ENCODE measurements at regions not wholly inside any gene's neighbourhood (a gene's known extent, or its start where the extent isn't known, plus 50 kb on each side); places are given as distances from the start of the nearest gene placed in this dataset.
"Not testable (repeated sequence)": the region's sequence is repeated elsewhere in the genome, so short reads cannot be mapped to it uniquely, and the experiment has no call there.

DNA sequence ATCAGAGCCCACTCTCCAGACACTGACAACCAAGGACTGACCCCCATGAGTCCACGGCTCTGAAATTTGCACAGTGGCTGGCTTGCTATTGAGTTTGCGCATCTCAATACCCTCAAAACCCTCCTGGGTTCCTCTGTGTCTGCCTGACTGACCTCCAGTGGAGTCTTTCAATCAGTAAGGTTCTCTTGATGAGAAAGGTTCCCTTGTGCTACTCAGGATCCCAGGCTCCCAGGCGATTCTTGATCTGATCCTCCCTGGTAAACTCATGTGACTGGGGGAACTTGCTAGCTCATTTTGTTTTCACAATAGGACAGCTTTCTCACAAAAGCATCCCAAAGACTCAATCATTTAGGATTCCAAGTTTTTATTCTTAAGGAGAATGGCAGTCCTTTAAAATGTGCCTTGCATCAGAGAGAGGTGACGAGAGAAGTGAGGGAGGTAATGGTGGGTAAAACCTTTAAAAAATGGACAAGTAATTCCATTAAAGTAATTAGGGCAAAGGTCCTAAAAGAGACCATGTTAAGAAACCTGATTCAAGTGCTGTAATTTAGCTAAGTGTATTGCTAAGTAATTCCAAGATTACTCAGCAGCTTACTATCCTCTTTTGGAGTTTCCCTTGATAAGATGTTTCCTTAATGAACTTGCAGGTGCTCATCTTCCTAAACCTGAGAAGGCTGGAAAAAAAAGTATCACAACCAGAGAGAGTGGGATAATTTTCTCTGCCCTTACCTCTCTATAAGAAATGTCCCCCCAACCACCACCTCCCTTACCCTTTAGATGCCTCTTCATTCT is 304.7 kb upstream of the SGK1 start:
- Mint-ChIP-seq H3K27ac (no peak overlapping the region), H3K27me3 (ENCODE audit: low read depth, poor library complexity) (peaks cover 6% of the 10 kb centered on the region), H3K9me3 (no peaks in the 10 kb centered on the region), H3K4me1 (no peaks in the 10 kb centered on the region), H3K36me3 (ENCODE audit: low read depth) (no peaks in the 10 kb centered on the region), H3K4me3 (no peak overlapping the region)
- TF ChIP-seq, protein P1, sequence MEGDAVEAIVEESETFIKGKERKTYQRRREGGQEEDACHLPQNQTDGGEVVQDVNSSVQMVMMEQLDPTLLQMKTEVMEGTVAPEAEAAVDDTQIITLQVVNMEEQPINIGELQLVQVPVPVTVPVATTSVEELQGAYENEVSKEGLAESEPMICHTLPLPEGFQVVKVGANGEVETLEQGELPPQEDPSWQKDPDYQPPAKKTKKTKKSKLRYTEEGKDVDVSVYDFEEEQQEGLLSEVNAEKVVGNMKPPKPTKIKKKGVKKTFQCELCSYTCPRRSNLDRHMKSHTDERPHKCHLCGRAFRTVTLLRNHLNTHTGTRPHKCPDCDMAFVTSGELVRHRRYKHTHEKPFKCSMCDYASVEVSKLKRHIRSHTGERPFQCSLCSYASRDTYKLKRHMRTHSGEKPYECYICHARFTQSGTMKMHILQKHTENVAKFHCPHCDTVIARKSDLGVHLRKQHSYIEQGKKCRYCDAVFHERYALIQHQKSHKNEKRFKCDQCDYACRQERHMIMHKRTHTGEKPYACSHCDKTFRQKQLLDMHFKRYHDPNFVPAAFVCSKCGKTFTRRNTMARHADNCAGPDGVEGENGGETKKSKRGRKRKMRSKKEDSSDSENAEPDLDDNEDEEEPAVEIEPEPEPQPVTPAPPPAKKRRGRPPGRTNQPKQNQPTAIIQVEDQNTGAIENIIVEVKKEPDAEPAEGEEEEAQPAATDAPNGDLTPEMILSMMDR (IDR thresholded peaks at IDR 0.05) = no peak
- DNase-seq = no peak

DNA sequence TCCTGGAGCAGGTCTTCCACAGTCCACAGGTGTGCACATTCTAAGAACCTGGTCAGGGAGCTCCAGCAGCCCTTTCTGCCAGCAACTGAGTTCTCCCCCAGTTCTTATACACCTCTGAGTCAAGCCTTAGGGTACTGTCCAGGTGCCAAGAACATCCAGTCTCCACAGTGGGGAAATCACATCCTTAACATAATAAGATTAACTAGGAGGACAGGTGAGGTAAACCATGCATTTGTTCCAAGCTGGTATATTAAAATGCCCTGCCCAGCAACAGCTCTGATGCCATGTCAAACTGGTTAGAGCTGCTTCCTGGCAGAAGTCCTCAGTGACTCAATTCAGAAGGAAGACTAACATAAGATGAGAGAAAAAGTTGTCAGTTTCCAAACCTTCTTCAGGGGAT is 303.9 kb upstream of the SGK1 start:
- no peak overlapping the region for H3K4me3 Mint-ChIP-seq
- H3K4me1 Mint-ChIP-seq = no peaks in the 10 kb centered on the region
- H3K9me3 Mint-ChIP-seq = no peaks in the 10 kb centered on the region
- TF ChIP-seq, protein P1 (IDR thresholded peaks at IDR 0.05) = no peak
- peaks cover 8% of the 10 kb centered on the region for H3K27me3 Mint-ChIP-seq (ENCODE audit: low read depth, poor library complexity)
- DNase-seq = no peak
- no peak overlapping the region for H3K27ac Mint-ChIP-seq
- H3K36me3 Mint-ChIP-seq (ENCODE audit: low read depth) = no peaks in the 10 kb centered on the region

DNA sequence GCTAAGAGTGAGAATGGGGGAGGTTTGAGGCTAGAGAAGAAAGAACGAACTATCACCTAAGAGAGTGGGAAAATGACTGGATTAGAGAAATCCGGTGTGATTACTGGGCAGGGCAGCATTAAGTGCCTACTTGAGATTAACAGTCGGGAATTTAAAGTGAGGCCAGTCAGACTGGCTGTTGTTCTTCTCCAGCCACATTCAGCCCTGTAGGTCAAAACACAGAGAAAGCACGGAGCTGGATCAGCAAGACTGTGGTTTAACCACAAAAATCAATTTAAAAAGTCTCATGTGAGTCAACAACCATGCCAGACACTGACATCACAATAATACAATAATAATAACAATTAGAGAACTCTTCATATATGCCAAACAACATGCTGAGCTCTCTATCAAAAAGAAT is 301.9 kb upstream of the SGK1 start:
- H3K36me3 Mint-ChIP-seq (ENCODE audit: low read depth) = no peaks in the 10 kb centered on the region
- TF ChIP-seq, protein P1 (IDR thresholded peaks at IDR 0.05) = no peak
- no peaks in the 10 kb centered on the region for H3K4me1 Mint-ChIP-seq
- no peak for DNase-seq
- peaks cover 8% of the 10 kb centered on the region for H3K27me3 Mint-ChIP-seq (ENCODE audit: low read depth, poor library complexity)
- no peak overlapping the region for H3K27ac Mint-ChIP-seq
- peaks cover 3% of the 10 kb centered on the region for H3K9me3 Mint-ChIP-seq
- H3K4me3 Mint-ChIP-seq = no peak overlapping the region

DNA sequence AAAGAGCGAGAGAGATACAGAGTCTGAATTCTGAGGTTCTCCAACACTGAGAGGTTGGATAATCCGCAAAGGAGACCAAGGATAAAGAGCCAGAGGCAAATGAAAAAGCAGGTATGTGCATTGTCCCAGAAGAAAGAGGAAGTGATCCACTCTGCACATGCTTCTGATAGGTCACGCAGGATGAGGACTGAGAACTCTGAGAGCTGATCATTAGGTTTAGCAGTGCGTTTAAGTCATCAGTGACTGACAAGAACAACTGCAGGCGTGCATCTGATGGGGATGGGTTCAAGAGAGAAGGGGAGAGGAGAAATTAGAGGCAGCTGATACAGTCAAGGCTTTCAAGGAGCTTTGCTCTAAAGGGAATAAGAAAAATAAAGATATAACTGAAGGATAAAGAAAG is 301.2 kb upstream of the SGK1 start:
- Mint-ChIP-seq H3K9me3 (peaks cover 3% of the 10 kb centered on the region), H3K36me3 (ENCODE audit: low read depth) (no peaks in the 10 kb centered on the region), H3K27ac (no peak overlapping the region), H3K4me1 (no peaks in the 10 kb centered on the region), H3K27me3 (ENCODE audit: low read depth, poor library complexity) (peaks cover 8% of the 10 kb centered on the region), H3K4me3 (no peak overlapping the region)
- TF ChIP-seq, protein P1 (IDR thresholded peaks at IDR 0.05) = no peak
- no peak for DNase-seq

DNA sequence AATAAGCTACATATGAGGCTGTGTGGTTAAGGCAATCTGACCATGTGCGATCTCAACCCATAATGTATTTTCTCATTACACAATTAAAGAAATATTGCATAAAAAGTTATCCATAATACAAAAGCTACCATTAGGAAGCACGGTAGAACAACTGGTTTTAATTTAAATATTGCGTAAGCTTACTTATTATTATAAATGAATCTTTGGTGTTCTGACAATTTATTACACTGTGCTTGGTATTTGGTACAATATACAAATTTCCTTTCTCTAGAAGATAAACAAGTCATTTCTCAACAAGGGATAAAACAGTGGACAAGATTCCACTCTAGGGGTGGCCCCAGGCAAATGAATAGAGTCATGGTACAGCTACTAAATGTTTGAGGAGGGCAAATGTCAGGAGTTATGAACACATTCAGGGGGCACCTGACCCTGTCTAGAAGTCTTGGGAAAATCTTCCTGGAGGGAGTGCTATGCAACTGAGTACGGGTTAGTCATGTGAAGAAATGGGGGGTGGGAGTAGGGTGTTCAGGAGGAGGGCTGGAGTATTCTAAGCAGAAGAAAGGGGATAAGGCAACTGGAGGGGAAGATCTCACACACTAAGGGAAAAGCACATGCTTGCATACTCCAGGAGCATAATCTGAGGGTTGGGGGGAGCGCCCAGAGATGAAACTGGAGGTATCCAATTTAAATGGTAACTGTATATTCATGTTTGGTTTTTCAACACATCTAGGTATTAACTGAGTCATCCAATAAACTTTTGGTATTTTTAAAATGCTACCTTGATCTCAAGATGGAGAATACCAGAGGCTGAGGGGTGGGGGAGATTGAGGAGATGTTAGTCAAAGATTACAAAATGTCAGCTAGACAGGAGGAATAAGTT is 296.9 kb upstream of the SGK1 start:
- Mint-ChIP-seq H3K4me1 (no peaks in the 10 kb centered on the region), H3K9me3 (peaks cover 6% of the 10 kb centered on the region), H3K4me3 (no peak overlapping the region), H3K27me3 (ENCODE audit: low read depth, poor library complexity) (peaks cover 5% of the 10 kb centered on the region), H3K36me3 (ENCODE audit: low read depth) (no peaks in the 10 kb centered on the region), H3K27ac (no peak overlapping the region)
- TF ChIP-seq, protein P1 (IDR thresholded peaks at IDR 0.05) = no peak
- DNase-seq = no peak

DNA sequence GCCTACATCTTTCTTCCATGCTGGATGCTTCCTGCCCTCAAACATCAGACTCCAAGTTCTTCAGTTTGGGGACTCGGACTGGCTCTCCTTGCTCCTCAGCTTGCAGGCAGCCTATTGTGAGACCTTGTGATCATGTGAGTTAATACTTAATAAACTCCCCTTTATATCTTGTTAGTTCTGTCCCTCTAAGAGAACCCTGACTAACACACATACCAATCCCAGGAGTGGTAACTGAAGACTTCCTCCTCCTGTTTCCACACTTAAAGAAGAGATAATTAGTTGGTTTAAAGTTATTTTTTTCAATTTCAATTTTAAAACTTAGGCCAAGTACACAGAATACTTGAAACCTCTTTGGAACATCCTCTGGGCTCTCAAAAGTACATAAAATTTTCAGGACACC is 294.2 kb upstream of the SGK1 start:
- H3K4me1 Mint-ChIP-seq; DNase-seq; H3K27ac Mint-ChIP-seq; H3K4me3 Mint-ChIP-seq; H3K27me3 Mint-ChIP-seq (ENCODE audit: low read depth, poor library complexity); H3K36me3 Mint-ChIP-seq (ENCODE audit: low read depth); H3K9me3 Mint-ChIP-seq: not testable (repeated sequence)
